GM10266 (cell line): ENCODE measurements at regions not wholly inside any gene's neighbourhood (a gene's known extent, or its start where the extent isn't known, plus 50 kb on each side); places are given as distances from the start of the nearest gene placed in this dataset.

Experiments used
- DNase-seq: peaks from one replicate; pipeline ENCODE4 v3.0.0; 2012; ENCODE audit errors: extremely low spot score
- CTCF ChIP-seq: IDR thresholded peaks from 2 replicates; pipeline ENCODE4 v1.5.1; 2012; ENCODE audit warnings: mild to moderate bottlenecking, low read depth; ENCODE audit not compliant: control insufficient read depth, insufficient read depth; ENCODE audit errors: missing control alignments

GRCh38 chr2:12415536-12415935 is 301.2 kb upstream of the TRIB2 start:
- DNase-seq, result no peak
- no peak for TF ChIP-seq CTCF

GRCh38 chr2:12416600-12416999 is 300.1 kb upstream of the TRIB2 start:
- no peak for DNase-seq
- peak; percentile 17 for TF ChIP-seq CTCF

GRCh38 chr2:12417786-12418185 is 298.9 kb upstream of the TRIB2 start:
- no peak for DNase-seq

GRCh38 chr2:12419803-12420202 is 296.9 kb upstream of the TRIB2 start:
- no peak for TF ChIP-seq CTCF
- no peak for DNase-seq

More at GRCh38 chr2:12417786-12418185, 298.9 kb upstream of the TRIB2 start:
- TF ChIP-seq CTCF, result no peak

GRCh38 chr2:12421046-12421445 is 295.7 kb upstream of the TRIB2 start:
- no peak for TF ChIP-seq CTCF
- DNase-seq, result no peak

- no peak for TF ChIP-seq CTCF
- no peak for DNase-seq
Observed at GRCh38 chr2:12424219-12424618, 292.5 kb upstream of the TRIB2 start.

GRCh38 chr2:12424809-12425208 is 291.9 kb upstream of the TRIB2 start:
- DNase-seq, result no peak
- no peak for TF ChIP-seq CTCF
